Astrocyte (in vitro differentiated cells and primary cell): ENCODE measurements at regions not wholly inside any gene's neighbourhood (a gene's known extent, or its start where the extent isn't known, plus 50 kb on each side); places are given as distances from the start of the nearest gene placed in this dataset.

Experiments used
- EZH2 ChIP-seq: IDR thresholded peaks from 2 replicates; pipeline ENCODE4 v1.6.1; 2012; ENCODE audit warnings: mild to moderate bottlenecking, low read length, inconsistent platforms; ENCODE audit not compliant: insufficient read depth
- TF ChIP-seq, protein P1 (sequence below): IDR thresholded peaks from 2 replicates; pipeline ENCODE4 v1.5.1; 2011; ENCODE audit warnings: low read depth, mild to moderate bottlenecking, inconsistent platforms, low read length, moderate library complexity; ENCODE audit not compliant: insufficient read depth

GRCh38 chr11:97363331-97363730, 973.5 kb downstream of the JRKL start:
- TF ChIP-seq, protein P1, sequence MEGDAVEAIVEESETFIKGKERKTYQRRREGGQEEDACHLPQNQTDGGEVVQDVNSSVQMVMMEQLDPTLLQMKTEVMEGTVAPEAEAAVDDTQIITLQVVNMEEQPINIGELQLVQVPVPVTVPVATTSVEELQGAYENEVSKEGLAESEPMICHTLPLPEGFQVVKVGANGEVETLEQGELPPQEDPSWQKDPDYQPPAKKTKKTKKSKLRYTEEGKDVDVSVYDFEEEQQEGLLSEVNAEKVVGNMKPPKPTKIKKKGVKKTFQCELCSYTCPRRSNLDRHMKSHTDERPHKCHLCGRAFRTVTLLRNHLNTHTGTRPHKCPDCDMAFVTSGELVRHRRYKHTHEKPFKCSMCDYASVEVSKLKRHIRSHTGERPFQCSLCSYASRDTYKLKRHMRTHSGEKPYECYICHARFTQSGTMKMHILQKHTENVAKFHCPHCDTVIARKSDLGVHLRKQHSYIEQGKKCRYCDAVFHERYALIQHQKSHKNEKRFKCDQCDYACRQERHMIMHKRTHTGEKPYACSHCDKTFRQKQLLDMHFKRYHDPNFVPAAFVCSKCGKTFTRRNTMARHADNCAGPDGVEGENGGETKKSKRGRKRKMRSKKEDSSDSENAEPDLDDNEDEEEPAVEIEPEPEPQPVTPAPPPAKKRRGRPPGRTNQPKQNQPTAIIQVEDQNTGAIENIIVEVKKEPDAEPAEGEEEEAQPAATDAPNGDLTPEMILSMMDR = no peak
- no peak for TF ChIP-seq EZH2
